GM04503 (cell line): ENCODE measurements at regions not wholly inside any gene's neighbourhood (a gene's known extent, or its start where the extent isn't known, plus 50 kb on each side); places are given as distances from the start of the nearest gene placed in this dataset.
A peak's percentile ranks its signal among the peaks of the same experiment; 100 is the strongest.
"Not testable (repeated sequence)": the region's sequence is repeated elsewhere in the genome, so short reads cannot be mapped to it uniquely, and the experiment has no call there.

Experiments
- DNase-seq: peaks from one replicate; pipeline ENCODE4 v3.0.0-alpha.2; 2012; ENCODE audit warnings: low read depth

GRCh38 chr21:15278279-15278678, 213.5 kb upstream of the NRIP1 start:
- no peak for DNase-seq

GRCh38 chr21:15278851-15279250, 214.1 kb upstream of the NRIP1 start:
- no peak for DNase-seq

GRCh38 chr21:15279482-15279881, 214.7 kb upstream of the NRIP1 start:
- DNase-seq: no peak

GRCh38 chr21:15281714-15282113, 216.9 kb upstream of the NRIP1 start:
- DNase-seq: no peak

GRCh38 chr21:15282665-15283064, 217.9 kb upstream of the NRIP1 start:
- no peak for DNase-seq

GRCh38 chr21:15283138-15283537, 218.3 kb upstream of the NRIP1 start:
- DNase-seq: no peak

- DNase-seq: no peak
These were observed 219.0 kb upstream of the NRIP1 start for GRCh38 chr21:15283789-15284188.

- DNase-seq: no peak
These were observed 220.8 kb upstream of the NRIP1 start for GRCh38 chr21:15285556-15285955.

GRCh38 chr21:15289246-15289645, 224.4 kb upstream of the NRIP1 start:
- DNase-seq: no peak

- DNase-seq: no peak
These were observed 225.4 kb upstream of the NRIP1 start for GRCh38 chr21:15289896-15290841.

- DNase-seq: no peak
These were observed 226.9 kb upstream of the NRIP1 start for GRCh38 chr21:15291621-15292266.

GRCh38 chr21:15293240-15293639, 228.4 kb upstream of the NRIP1 start:
- peak; percentile 37 for DNase-seq

GRCh38 chr21:15295875-15296274, 231.1 kb upstream of the NRIP1 start:
- DNase-seq: no peak

- no peak for DNase-seq
These were observed 233.0 kb upstream of the NRIP1 start for GRCh38 chr21:15297824-15298223.

GRCh38 chr21:15298306-15298705, 233.5 kb upstream of the NRIP1 start:
- DNase-seq: no peak

GRCh38 chr21:15298755-15299154, 234.0 kb upstream of the NRIP1 start:
- not testable (repeated sequence) for DNase-seq

GRCh38 chr21:15300131-15300530, 235.3 kb upstream of the NRIP1 start:
- DNase-seq: no peak

GRCh38 chr21:15301014-15301413, 236.2 kb upstream of the NRIP1 start:
- no peak for DNase-seq

- DNase-seq: no peak
These were observed 236.9 kb upstream of the NRIP1 start for GRCh38 chr21:15301736-15302135.

GRCh38 chr21:15306271-15306670, 241.5 kb upstream of the NRIP1 start:
- no peak for DNase-seq

GRCh38 chr21:15308333-15308732, 243.5 kb upstream of the NRIP1 start:
- no peak for DNase-seq

GRCh38 chr21:15309022-15309590, 244.3 kb upstream of the NRIP1 start:
- DNase-seq: no peak

GRCh38 chr21:15309721-15310120, 244.9 kb upstream of the NRIP1 start:
- DNase-seq: no peak
